Activated T-helper 17 cell treated with anti-CD3 and anti-CD28 coated beads, Interleukin-2, amount 50 U/mL, for 72 hours (primary cell): ENCODE measurements at regions not wholly inside any gene's neighbourhood (a gene's known extent, or its start where the extent isn't known, plus 50 kb on each side); places are given as distances from the start of the nearest gene placed in this dataset.

Source experiments
- ATAC-seq: fragments of 150-1000 bp; cut with Tn5 transposase; replicated peaks from 2 replicates; pipeline ENCODE4 v1.10.0; 2021; ENCODE audit warnings: mild to moderate bottlenecking, moderate library complexity
- H3K27ac Mint-ChIP-seq: one replicate; pipeline ENCODE4 v1.8.0; 2022; ENCODE audit warnings: mixed read lengths
- H3K27me3 Mint-ChIP-seq: one replicate; pipeline ENCODE4 v1.8.0; 2022; ENCODE audit warnings: mixed read lengths
- H3K36me3 Mint-ChIP-seq: one replicate; pipeline ENCODE4 v1.8.0; 2022; ENCODE audit warnings: low read depth, mild to moderate bottlenecking, mixed read lengths
- H3K4me1 Mint-ChIP-seq: one replicate; pipeline ENCODE4 v1.8.0; 2022; ENCODE audit warnings: mixed read lengths
- H3K4me3 Mint-ChIP-seq: one replicate; pipeline ENCODE4 v1.8.0; 2022; ENCODE audit warnings: mild to moderate bottlenecking, mixed read lengths
- H3K9me3 Mint-ChIP-seq: one replicate; pipeline ENCODE4 v1.8.0; 2022; ENCODE audit warnings: mixed read lengths

GRCh38 chr11:32039149-32039548 lies 51.7 kb upstream of the RCN1 start:
- no peak for ATAC-seq
- no peak overlapping the region for H3K4me3 Mint-ChIP-seq
- H3K9me3 Mint-ChIP-seq = no peaks in the 10 kb centered on the region
- no peaks in the 10 kb centered on the region for H3K36me3 Mint-ChIP-seq
- no peak overlapping the region for H3K27ac Mint-ChIP-seq
- peaks cover 40% of the 10 kb centered on the region for H3K27me3 Mint-ChIP-seq
- H3K4me1 Mint-ChIP-seq = no peaks in the 10 kb centered on the region

- ATAC-seq = no peak
- no peak overlapping the region for H3K27ac Mint-ChIP-seq
- peaks cover 37% of the 10 kb centered on the region for H3K27me3 Mint-ChIP-seq
- H3K36me3 Mint-ChIP-seq = no peaks in the 10 kb centered on the region
- no peaks in the 10 kb centered on the region for H3K4me1 Mint-ChIP-seq
- no peaks in the 10 kb centered on the region for H3K9me3 Mint-ChIP-seq
- no peak overlapping the region for H3K4me3 Mint-ChIP-seq
Observed at GRCh38 chr11:32034680-32035079, 56.2 kb upstream of the RCN1 start.

GRCh38 chr11:32034149-32034548 lies 56.7 kb upstream of the RCN1 start:
- Mint-ChIP-seq H3K36me3 (no peaks in the 10 kb centered on the region), H3K9me3 (no peaks in the 10 kb centered on the region), H3K4me1 (no peaks in the 10 kb centered on the region), H3K27me3 (peaks cover 35% of the 10 kb centered on the region), H3K27ac (no peak overlapping the region), H3K4me3 (no peak overlapping the region)
- no peak for ATAC-seq

- ATAC-seq = no peak
- Mint-ChIP-seq H3K27me3 (peaks cover 28% of the 10 kb centered on the region), H3K9me3 (no peaks in the 10 kb centered on the region), H3K36me3 (no peaks in the 10 kb centered on the region), H3K4me3 (no peak overlapping the region), H3K4me1 (no peaks in the 10 kb centered on the region), H3K27ac (no peak overlapping the region)
Observed at GRCh38 chr11:32033491-32033890, 57.4 kb upstream of the RCN1 start.

- no peaks in the 10 kb centered on the region for H3K36me3 Mint-ChIP-seq
- H3K27me3 Mint-ChIP-seq = peaks cover 28% of the 10 kb centered on the region
- H3K4me3 Mint-ChIP-seq = no peak overlapping the region
- ATAC-seq = peak; percentile 62
- H3K4me1 Mint-ChIP-seq = no peaks in the 10 kb centered on the region
- no peaks in the 10 kb centered on the region for H3K9me3 Mint-ChIP-seq
- no peak overlapping the region for H3K27ac Mint-ChIP-seq
Observed at GRCh38 chr11:32033067-32033466, 57.8 kb upstream of the RCN1 start.

- Mint-ChIP-seq H3K27me3 (peaks cover 27% of the 10 kb centered on the region), H3K4me3 (peak overlapping the region; percentile 1), H3K27ac (no peak overlapping the region), H3K9me3 (no peaks in the 10 kb centered on the region), H3K4me1 (no peaks in the 10 kb centered on the region), H3K36me3 (no peaks in the 10 kb centered on the region)
- ATAC-seq = peak; percentile 50
Observed at GRCh38 chr11:32032478-32032877, 58.4 kb upstream of the RCN1 start.

- Mint-ChIP-seq H3K4me1 (no peaks in the 10 kb centered on the region), H3K9me3 (no peaks in the 10 kb centered on the region)
- no peak for ATAC-seq
Observed at GRCh38 chr11:32032052-32032451, 58.8 kb upstream of the RCN1 start.

GRCh38 chr11:32030875-32031503 lies 59.9 kb upstream of the RCN1 start:
- Mint-ChIP-seq H3K4me3 (no peak overlapping the region), H3K4me1 (no peaks in the 10 kb centered on the region), H3K27me3 (peaks cover 30% of the 10 kb centered on the region), H3K27ac (no peak overlapping the region), H3K9me3 (no peaks in the 10 kb centered on the region), H3K36me3 (no peaks in the 10 kb centered on the region)
- no peak for ATAC-seq

More at GRCh38 chr11:32032052-32032451, 58.8 kb upstream of the RCN1 start:
- no peak overlapping the region for H3K27ac Mint-ChIP-seq
- no peak overlapping the region for H3K4me3 Mint-ChIP-seq
- H3K36me3 Mint-ChIP-seq = no peaks in the 10 kb centered on the region
- H3K27me3 Mint-ChIP-seq = peaks cover 24% of the 10 kb centered on the region

GRCh38 chr11:32029721-32030120 lies 61.2 kb upstream of the RCN1 start:
- H3K4me1 Mint-ChIP-seq = no peaks in the 10 kb centered on the region
- ATAC-seq = no peak
- no peak overlapping the region for H3K4me3 Mint-ChIP-seq
- H3K9me3 Mint-ChIP-seq = no peaks in the 10 kb centered on the region
- H3K27me3 Mint-ChIP-seq = peaks cover 27% of the 10 kb centered on the region
- no peaks in the 10 kb centered on the region for H3K36me3 Mint-ChIP-seq
- H3K27ac Mint-ChIP-seq = no peak overlapping the region

GRCh38 chr11:32028201-32028600 lies 62.7 kb upstream of the RCN1 start:
- Mint-ChIP-seq H3K36me3 (no peaks in the 10 kb centered on the region), H3K9me3 (no peaks in the 10 kb centered on the region), H3K4me1 (no peaks in the 10 kb centered on the region), H3K27me3 (peaks cover 23% of the 10 kb centered on the region), H3K27ac (no peak overlapping the region), H3K4me3 (no peak overlapping the region)
- no peak for ATAC-seq

GRCh38 chr11:32026766-32027165 lies 64.1 kb upstream of the RCN1 start:
- peaks cover 15% of the 10 kb centered on the region for H3K27me3 Mint-ChIP-seq
- no peak for ATAC-seq
- no peaks in the 10 kb centered on the region for H3K4me1 Mint-ChIP-seq
- no peak overlapping the region for H3K4me3 Mint-ChIP-seq
- no peaks in the 10 kb centered on the region for H3K9me3 Mint-ChIP-seq
- H3K27ac Mint-ChIP-seq = no peak overlapping the region
- H3K36me3 Mint-ChIP-seq = no peaks in the 10 kb centered on the region

- H3K36me3 Mint-ChIP-seq = no peaks in the 10 kb centered on the region
- H3K4me1 Mint-ChIP-seq = no peaks in the 10 kb centered on the region
- no peak for ATAC-seq
- H3K27me3 Mint-ChIP-seq = peaks cover 6% of the 10 kb centered on the region
- no peak overlapping the region for H3K4me3 Mint-ChIP-seq
- no peaks in the 10 kb centered on the region for H3K9me3 Mint-ChIP-seq
- no peak overlapping the region for H3K27ac Mint-ChIP-seq
Observed at GRCh38 chr11:32024948-32025347, 65.9 kb upstream of the RCN1 start.

- no peaks in the 10 kb centered on the region for H3K9me3 Mint-ChIP-seq
- no peaks in the 10 kb centered on the region for H3K36me3 Mint-ChIP-seq
- peaks cover 6% of the 10 kb centered on the region for H3K27me3 Mint-ChIP-seq
- no peak overlapping the region for H3K4me3 Mint-ChIP-seq
- H3K4me1 Mint-ChIP-seq = no peaks in the 10 kb centered on the region
- no peak for ATAC-seq
- H3K27ac Mint-ChIP-seq = no peak overlapping the region
Observed at GRCh38 chr11:32023370-32024305, 67.2 kb upstream of the RCN1 start.

- no peak for ATAC-seq
- Mint-ChIP-seq H3K36me3 (no peaks in the 10 kb centered on the region), H3K4me3 (no peak overlapping the region), H3K9me3 (no peaks in the 10 kb centered on the region), H3K4me1 (no peaks in the 10 kb centered on the region), H3K27ac (no peak overlapping the region), H3K27me3 (peaks cover 11% of the 10 kb centered on the region)
Observed at GRCh38 chr11:32018672-32019071, 72.2 kb upstream of the RCN1 start.

- Mint-ChIP-seq H3K36me3 (no peaks in the 10 kb centered on the region), H3K27ac (no peak overlapping the region), H3K4me3 (no peak overlapping the region), H3K4me1 (no peaks in the 10 kb centered on the region), H3K9me3 (no peaks in the 10 kb centered on the region), H3K27me3 (peaks cover 21% of the 10 kb centered on the region)
- ATAC-seq = no peak
Observed at GRCh38 chr11:32016111-32016510, 74.8 kb upstream of the RCN1 start.
